Endodermal cell (in vitro differentiated cells): ENCODE measurements at regions not wholly inside any gene's neighbourhood (a gene's known extent, or its start where the extent isn't known, plus 50 kb on each side); places are given as distances from the start of the nearest gene placed in this dataset.

Experiments used
- DNase-seq: peaks from one replicate; pipeline ENCODE4 v3.0.0-alpha.2; 2017
- H3K27ac ChIP-seq: 2 replicates; pipeline ENCODE4 v1.5.1; 2013; ENCODE audit warnings: mild to moderate bottlenecking, low read depth, low read length, moderate library complexity
- H3K27me3 ChIP-seq: 2 replicates; pipeline ENCODE4 v1.6.1; 2013; ENCODE audit warnings: mild to moderate bottlenecking, low read length, moderate library complexity; ENCODE audit not compliant: insufficient read depth, control insufficient read depth, poor library complexity, severe bottlenecking
- H3K36me3 ChIP-seq: 2 replicates; pipeline ENCODE4 v1.7.0; 2013; ENCODE audit warnings: mild to moderate bottlenecking, low read length, moderate library complexity; ENCODE audit not compliant: control insufficient read depth, insufficient read depth
- H3K4me1 ChIP-seq: one replicate; pipeline ENCODE4 v1.7.0; 2013; ENCODE audit warnings: low read length; ENCODE audit not compliant: control insufficient read depth, insufficient read depth
- H3K4me3 ChIP-seq: 2 replicates; pipeline ENCODE4 v1.5.1; 2013; ENCODE audit warnings: mild to moderate bottlenecking, low read length, moderate library complexity
- H3K9ac ChIP-seq: 2 replicates; pipeline ENCODE4 v1.6.1; 2013; ENCODE audit warnings: mild to moderate bottlenecking, low read length, moderate library complexity; ENCODE audit not compliant: poor library complexity, severe bottlenecking; ENCODE audit errors: extremely low read depth
- H3K9me3 ChIP-seq: 2 replicates; pipeline ENCODE4 v1.6.1; 2013; ENCODE audit warnings: mild to moderate bottlenecking, low read length, moderate library complexity; ENCODE audit not compliant: control insufficient read depth
- H3K27ac Mint-ChIP-seq: 2 replicates; pipeline ENCODE4 v1.8.0; 2020; ENCODE audit warnings: mixed read lengths
- H3K27me3 Mint-ChIP-seq: 2 replicates; pipeline ENCODE4 v1.8.0; 2021; ENCODE audit warnings: mild to moderate bottlenecking, mixed read lengths; ENCODE audit not compliant: insufficient read depth
- H3K36me3 Mint-ChIP-seq: 2 replicates; pipeline ENCODE4 v1.8.0; 2020; ENCODE audit warnings: low read depth, mixed read lengths
- H3K4me1 Mint-ChIP-seq: 2 replicates; pipeline ENCODE4 v1.8.0; 2020; ENCODE audit warnings: mixed read lengths
- H3K4me3 Mint-ChIP-seq: 2 replicates; pipeline ENCODE4 v1.8.0; 2020; ENCODE audit warnings: mild to moderate bottlenecking, moderate library complexity, mixed read lengths
- H3K9me3 Mint-ChIP-seq: 2 replicates; pipeline ENCODE4 v1.8.0; 2020; ENCODE audit warnings: mild to moderate bottlenecking, mixed read lengths
- WGBS, 2 experiments: methylation state at CpG; one replicate each; pipeline versions ENCODE4 v1.1.5 to v1.1.7; 2013; ENCODE audit warnings: missing lambda C conversion rate in 2 of 2, mixed read lengths in 1 of 2; ENCODE audit not compliant: insufficient coverage in 1 of 2, insufficient read length in 1 of 2; 5-methylcytosine and 5-hydroxymethylcytosine counted together
- TF ChIP-seq, protein P1 (sequence below): fragments of 200-600 bp; sonication (generic); conservative IDR thresholded peaks from 2 replicates; pipeline ENCODE4 v1.5.0; 2021; ENCODE audit warnings: antibody characterized with exemption, mild to moderate bottlenecking

DNA sequence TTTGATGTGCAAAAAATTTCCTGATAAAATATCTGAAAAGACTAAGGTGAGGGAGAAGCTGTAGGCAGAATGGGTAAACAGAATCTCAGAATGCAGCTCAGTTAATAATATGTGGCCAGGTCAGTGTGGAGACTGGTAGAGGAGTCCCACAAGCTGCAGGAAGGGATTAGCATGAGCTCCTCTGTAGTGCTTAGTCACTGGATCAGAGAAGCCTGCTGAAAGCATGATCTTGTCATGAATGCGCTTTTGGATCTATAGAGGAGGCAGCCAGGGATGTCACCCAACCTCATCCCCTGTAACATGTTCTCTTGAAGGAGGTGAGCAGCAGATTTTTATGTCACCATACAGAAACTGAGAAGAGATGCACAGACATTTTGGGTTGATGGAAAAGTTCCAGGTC lies 1035.3 kb upstream of the GBE1 start:
- H3K27ac Mint-ChIP-seq = no peak overlapping the region
- H3K36me3 Mint-ChIP-seq = no peaks in the 10 kb centered on the region
- 95 to 100% methylated on average over 1 of the region's 1 CpG for WGBS, 2 experiments
- no peak overlapping the region for H3K9ac ChIP-seq
- H3K27me3 ChIP-seq = no peaks in the 10 kb centered on the region
- H3K27me3 Mint-ChIP-seq = no peaks in the 10 kb centered on the region
- no peak overlapping the region for H3K4me3 ChIP-seq
- no peak for DNase-seq
- H3K9me3 ChIP-seq = no peaks in the 10 kb centered on the region
- H3K4me1 Mint-ChIP-seq = no peaks in the 10 kb centered on the region
- no peaks in the 10 kb centered on the region for H3K9me3 Mint-ChIP-seq
- H3K27ac ChIP-seq = no peak overlapping the region
- no peaks in the 10 kb centered on the region for H3K4me1 ChIP-seq
- TF ChIP-seq, protein P1, sequence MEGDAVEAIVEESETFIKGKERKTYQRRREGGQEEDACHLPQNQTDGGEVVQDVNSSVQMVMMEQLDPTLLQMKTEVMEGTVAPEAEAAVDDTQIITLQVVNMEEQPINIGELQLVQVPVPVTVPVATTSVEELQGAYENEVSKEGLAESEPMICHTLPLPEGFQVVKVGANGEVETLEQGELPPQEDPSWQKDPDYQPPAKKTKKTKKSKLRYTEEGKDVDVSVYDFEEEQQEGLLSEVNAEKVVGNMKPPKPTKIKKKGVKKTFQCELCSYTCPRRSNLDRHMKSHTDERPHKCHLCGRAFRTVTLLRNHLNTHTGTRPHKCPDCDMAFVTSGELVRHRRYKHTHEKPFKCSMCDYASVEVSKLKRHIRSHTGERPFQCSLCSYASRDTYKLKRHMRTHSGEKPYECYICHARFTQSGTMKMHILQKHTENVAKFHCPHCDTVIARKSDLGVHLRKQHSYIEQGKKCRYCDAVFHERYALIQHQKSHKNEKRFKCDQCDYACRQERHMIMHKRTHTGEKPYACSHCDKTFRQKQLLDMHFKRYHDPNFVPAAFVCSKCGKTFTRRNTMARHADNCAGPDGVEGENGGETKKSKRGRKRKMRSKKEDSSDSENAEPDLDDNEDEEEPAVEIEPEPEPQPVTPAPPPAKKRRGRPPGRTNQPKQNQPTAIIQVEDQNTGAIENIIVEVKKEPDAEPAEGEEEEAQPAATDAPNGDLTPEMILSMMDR = no peak
- H3K36me3 ChIP-seq = no peaks in the 10 kb centered on the region
- no peak overlapping the region for H3K4me3 Mint-ChIP-seq

- H3K9ac ChIP-seq = no peak overlapping the region
- H3K27ac ChIP-seq = no peak overlapping the region
- H3K9me3 ChIP-seq = no peaks in the 10 kb centered on the region
- no peak overlapping the region for H3K4me3 Mint-ChIP-seq
- no peak for DNase-seq
- 94 to 96% methylated on average over 3 to 11 of the region's 11 CpGs for WGBS, 2 experiments
- no peak overlapping the region for H3K4me3 ChIP-seq
- no peaks in the 10 kb centered on the region for H3K4me1 ChIP-seq
- H3K36me3 ChIP-seq = no peaks in the 10 kb centered on the region
- no peaks in the 10 kb centered on the region for H3K27me3 ChIP-seq
- peaks cover 2% of the 10 kb centered on the region for H3K9me3 Mint-ChIP-seq
- no peaks in the 10 kb centered on the region for H3K36me3 Mint-ChIP-seq
- H3K27ac Mint-ChIP-seq = no peak overlapping the region
- no peaks in the 10 kb centered on the region for H3K27me3 Mint-ChIP-seq
- no peaks in the 10 kb centered on the region for H3K4me1 Mint-ChIP-seq
- TF ChIP-seq, protein P1 = no peak
Measured at GRCh38 chr3:82791241-82791640, 1029.8 kb upstream of the GBE1 start.

- 91 to 95% methylated on average over 5 to 13 of the region's 13 CpGs for WGBS, 2 experiments
- Histone ChIP-seq H3K27ac (no peak overlapping the region), H3K36me3 (no peaks in the 10 kb centered on the region), H3K27me3 (no peaks in the 10 kb centered on the region), H3K9ac (no peak overlapping the region), H3K9me3 (no peaks in the 10 kb centered on the region), H3K4me1 (no peaks in the 10 kb centered on the region), H3K4me3 (no peak overlapping the region)
- TF ChIP-seq, protein P1 = no peak
- Mint-ChIP-seq H3K36me3 (no peaks in the 10 kb centered on the region), H3K4me1 (no peaks in the 10 kb centered on the region), H3K9me3 (peaks cover 2% of the 10 kb centered on the region), H3K27me3 (no peaks in the 10 kb centered on the region), H3K27ac (no peak overlapping the region), H3K4me3 (no peak overlapping the region)
- no peak for DNase-seq
Measured at GRCh38 chr3:82790307-82791097, 1029.1 kb upstream of the GBE1 start.
